ENCODE measurements at regions not wholly inside any gene's neighbourhood (a gene's known extent, or its start where the extent isn't known, plus 50 kb on each side); places are given as distances from the start of the nearest gene placed in this dataset.

DNA sequence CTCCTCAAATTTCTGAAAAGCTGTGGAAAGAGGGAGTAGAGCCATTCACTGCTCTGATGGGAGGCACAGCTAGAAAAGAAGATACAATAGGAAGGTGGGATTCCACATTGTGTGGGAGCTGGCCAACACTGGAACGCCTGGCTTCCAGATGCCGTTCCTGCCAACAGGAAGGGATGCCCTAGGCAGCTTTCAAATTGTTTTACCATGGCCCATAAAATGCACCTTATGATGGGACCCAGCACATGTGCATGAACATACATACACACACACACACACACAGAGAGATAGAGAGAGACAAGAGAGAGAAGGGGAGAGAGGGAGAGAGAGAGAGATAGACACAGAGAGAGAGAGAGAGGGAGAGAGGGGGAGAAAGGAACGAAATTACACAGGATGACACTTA, 86.1 kb upstream of the BZW1 start:
- no peak for DNase-seq (ENCODE audit: low read depth)

DNA sequence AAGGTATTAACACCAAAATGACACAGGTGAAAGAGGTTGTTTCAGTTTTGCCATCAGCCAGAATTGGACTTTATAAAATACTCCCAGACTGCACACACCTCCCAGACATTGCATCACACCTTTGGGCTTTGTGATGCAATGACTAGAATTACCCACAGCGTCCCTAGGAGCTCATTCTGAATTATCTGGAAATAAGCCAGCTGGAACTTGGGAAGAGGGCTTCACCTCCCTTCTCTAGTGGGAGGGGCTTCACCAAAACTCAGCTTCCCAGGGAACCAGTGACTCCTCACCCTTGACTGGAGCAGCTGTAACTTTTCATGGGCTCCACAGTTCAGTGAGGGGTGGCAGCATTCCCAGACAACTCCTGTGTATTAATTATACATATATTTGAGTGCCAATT, 83.1 kb upstream of the BZW1 start:
- no peak for DNase-seq (ENCODE audit: low read depth)

DNA sequence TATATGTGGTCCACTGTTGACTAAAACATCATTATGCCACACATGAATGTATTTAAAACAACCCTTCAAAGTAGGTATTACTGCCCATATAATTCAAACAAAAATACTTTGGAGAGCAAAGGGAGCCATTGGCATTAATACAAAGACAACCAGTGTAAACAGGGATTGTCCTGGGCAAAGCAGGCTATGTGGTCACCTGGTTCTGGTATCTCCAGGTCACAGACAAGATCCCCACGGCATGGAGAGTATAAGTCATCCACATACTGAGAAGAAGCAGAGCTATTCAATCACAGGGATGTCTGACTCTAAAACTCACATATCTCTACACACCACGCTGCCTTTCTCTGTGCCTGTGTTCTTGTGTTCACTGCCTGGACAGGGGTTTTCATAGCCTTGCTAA, 81.4 kb upstream of the BZW1 start:
- no peak for DNase-seq (ENCODE audit: low read depth)

DNA sequence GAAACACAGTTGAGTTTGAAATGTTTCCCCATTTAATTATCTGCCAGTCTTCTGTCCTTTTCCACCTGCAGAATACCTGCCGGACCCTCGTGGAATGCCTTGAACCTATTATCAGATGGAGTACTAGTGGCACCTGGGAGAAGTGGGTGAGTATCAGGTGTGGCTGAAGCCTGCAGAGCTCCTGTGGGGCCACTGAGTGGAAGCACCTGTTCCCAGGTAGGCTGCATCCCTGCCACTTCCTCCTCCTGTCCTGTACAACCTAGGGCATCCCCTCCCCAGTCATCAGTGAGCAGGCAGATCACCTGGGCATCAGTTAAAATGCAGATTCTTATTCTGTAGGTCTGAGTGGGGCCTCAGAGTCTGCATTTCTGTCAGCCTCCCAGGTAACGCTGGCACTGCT, 80.8 kb upstream of the BZW1 start:
- DNase-seq (ENCODE audit: low read depth): no peak

DNA sequence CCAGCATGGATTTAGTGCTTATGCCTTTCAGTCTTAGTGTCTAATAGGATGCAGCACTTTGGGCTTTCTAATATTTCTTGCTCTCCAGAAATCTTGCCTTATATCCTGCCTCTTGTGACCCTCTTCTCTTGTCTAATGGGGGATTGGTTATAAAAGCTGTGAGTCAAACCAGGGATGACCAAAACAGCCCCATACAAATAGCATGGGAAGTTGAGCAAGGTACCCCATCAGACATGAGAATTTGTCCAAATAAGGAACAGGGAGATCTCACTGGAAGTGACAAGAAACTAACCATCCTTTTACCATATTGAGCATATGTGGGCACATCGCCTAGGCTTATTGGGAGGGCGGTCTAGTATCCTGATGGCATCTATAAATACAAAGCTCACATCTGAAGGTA, 78.8 kb upstream of the BZW1 start:
- no peak for DNase-seq (ENCODE audit: low read depth)

DNA sequence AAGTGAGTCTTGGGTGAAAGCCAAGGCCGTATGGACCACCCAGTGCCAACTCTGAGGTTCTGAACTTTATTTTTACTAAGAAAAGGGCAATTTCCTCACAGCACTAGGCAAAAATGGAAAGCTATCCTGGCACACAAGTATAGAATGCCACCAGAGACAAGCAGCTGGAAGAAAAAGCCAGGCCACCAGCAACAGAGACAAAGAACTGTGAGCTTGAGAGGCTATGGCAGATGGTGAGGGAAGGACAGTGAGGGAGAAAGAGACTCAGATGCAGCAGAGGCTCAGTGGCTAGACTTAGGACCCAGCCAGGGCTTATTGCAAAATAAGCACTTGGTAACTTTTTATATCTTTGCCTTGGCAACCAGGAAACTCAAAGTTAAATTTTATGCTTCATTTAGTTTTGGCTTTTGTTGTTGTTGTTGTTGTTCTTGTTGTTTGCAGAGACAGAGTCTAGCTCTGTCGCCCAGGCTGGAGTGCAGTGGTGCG, 78.0 kb upstream of the BZW1 start:
- DNase-seq (ENCODE audit: low read depth): no peak

DNA sequence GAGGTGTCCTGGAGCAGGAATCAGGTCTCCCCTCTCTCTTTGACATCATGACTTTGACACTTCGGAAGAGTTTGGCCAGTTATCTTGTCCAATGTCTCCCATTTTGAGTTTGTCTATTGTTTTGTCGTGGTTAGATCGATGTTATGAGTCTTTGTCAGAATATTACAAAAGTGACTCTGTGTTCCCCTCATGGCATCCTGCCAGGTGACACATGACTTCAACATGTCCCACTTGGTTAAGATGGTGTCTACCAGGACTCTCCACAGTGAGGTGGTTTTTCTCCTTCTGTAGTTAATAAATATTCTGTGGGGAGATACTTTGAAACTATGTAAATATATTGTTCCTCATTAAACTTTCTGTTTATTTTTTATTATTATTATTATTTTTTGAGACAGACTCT, 76.6 kb upstream of the BZW1 start:
- no peak for DNase-seq (ENCODE audit: low read depth)

DNA sequence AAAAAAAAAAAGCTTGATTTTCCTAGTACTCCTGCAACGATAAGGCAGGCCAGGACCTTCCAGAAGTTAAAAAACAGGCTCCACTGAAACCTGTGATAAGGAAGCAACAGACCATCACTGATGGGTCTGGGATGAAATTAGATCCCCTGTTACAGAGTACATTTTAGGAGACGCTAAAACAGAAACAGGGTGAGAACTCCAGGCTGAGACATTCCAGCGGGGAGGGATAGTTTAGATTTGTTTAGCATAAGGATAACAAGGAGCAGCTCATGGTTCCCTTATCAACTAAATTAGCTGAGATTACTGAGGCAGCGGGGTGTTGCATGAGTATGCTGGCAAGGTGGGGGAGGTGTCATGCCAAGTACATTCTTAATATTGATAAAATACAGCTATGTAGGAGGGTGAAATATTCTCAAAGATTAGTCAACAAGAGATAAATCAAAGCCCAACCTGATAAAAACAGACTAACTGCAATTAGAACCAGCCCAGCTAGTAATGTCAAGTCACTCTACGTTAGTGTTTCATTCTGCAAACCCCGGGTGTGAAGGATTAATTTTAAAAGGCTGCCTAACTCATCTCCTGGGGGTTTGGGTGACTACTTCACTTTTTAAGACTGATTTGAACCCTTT, 75.0 kb upstream of the BZW1 start:
- DNase-seq (ENCODE audit: low read depth): no peak

DNA sequence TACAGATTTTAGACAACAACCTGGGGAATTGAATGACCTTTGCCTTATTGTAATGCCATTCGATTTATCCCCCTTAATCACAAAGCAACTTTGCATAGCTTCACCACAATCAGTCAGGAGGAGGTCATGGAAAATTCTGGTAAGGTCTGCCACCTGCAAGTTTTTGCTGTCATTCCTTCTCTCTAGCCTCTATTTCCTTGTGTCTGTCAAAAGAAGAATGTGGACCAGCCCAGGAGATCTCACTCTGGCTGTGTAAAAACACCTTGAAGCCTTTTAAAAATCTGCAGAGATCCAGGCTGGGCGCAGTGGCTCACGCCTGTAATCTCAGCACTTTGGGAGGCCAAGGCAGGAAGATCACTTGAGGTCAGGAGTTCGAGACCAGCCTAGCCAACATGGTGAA, 74.1 kb upstream of the BZW1 start:
- DNase-seq (ENCODE audit: low read depth): no peak

DNA sequence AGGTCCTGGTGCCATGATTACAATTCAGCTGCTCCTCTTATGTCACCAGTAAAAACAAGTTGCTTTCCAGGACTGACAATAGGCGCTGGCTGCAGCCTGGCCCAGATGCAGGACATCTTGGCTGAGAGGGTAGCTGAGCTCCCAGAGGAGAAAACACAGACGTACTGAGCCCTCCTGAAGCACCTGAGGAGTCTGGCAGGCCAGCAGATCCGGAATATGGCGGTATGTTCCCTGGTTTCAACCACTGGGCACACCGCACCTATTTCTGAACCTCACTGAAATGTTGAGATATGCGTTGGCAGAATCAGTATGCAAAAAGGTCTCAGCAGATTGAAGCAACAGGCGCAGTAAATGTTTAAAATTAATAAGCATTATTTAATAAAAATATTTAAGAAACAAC, 73.1 kb upstream of the BZW1 start:
- DNase-seq (ENCODE audit: low read depth): no peak

DNA sequence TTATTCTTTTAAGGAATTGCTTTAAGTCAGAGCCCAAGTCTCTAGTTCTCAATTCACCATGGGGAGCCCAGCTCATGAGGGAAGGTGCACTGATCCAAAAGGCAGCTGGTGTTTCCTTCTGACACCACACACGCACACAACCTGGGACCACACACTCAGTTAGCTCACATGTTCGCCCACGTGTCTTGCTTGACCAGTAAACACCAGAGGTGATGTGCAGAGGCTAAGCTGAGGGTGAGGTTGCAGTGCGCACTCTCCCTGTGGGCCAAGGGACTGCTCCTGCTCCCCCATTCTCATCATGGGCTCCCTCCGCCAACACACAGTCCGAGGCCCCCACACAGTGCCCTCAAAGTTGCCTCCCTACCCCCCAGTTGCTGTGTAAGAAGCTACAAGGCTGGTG, 70.8 kb upstream of the BZW1 start:
- no peak for DNase-seq (ENCODE audit: low read depth)

DNA sequence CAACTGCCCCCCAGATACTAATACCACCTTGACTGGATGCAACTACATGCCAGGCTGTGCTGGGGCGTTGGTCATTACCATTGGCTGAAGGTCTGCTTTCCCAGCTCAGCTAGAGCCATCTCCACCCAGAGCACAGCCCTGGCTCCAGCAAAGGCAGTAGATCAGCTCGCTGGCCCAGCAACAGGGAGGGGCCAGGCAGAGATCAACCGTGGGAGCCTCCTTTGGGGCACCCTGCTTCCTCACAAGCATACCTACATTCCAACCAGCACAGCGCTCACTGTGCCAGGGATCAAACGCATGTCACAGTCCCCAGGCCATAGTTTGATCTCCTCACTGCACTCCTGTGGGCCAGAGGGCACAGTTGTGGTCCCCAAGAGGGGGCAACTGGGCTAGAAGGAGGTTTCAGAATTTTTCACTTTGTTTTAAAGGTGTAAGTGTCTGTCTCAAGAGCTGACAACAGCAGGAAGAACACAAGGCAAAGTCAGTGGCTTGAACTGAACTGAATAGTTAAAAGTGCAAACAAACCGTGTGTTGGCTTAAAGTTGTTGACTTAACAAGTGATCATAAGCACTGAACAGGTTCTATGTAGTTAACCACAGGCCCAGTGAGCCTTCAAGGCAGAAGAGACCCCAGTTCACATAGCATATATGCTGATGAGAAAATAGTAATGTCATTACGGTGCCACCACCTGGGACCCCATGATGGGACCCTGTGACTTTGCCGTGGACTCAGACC, 70.1 kb upstream of the BZW1 start:
- DNase-seq (ENCODE audit: low read depth): no peak

DNA sequence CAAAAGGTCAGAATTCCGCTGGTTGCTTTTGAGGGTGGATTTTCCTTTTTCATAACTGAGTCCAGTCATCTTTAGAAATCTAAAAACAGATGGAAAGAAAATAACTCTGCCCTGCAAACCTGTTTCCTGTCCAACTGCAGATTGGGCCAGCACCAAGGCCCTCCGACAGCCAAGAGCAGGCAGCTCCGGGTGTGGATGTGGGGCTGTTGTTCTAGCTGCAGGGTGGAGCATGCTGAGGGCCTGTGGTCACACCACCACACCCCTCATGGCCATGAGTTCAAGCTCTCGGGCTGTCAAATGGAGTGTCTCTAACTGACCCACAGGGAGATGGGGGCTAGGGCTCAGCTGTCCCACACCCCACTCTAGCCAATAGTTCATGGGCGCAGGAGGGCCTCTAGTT, 69.3 kb upstream of the BZW1 start:
- DNase-seq (ENCODE audit: low read depth): no peak

DNA sequence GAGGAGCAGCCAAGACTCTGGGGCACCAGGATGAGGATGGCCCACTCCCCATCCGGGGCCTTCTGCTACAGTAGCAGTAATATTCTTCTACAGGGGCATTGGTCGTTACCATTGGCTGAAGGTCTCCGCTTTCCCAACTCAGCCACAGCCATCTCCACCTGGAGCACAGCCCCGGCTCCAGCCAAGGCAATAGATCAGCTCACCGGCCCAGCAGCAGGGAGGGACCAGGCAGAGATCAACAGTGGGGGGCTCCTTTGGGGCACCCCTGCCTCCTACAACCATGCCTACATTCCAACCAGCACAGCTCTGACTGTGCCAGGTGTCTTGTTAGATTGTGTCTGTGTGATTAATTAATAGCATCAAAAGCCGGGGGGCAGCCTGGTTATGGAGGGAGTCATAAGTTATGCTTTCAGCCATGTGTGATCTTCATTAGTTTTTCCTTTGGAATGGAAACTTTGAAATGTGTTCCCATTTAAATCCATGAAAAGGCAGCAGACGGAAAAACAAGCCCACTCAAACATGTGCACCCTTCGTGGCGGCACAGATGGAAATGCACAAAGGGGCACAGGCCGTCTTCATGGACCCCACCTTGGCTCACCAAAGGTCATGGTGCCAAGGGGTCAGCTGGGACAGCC, 68.6 kb upstream of the BZW1 start:
- DNase-seq (ENCODE audit: low read depth): no peak

DNA sequence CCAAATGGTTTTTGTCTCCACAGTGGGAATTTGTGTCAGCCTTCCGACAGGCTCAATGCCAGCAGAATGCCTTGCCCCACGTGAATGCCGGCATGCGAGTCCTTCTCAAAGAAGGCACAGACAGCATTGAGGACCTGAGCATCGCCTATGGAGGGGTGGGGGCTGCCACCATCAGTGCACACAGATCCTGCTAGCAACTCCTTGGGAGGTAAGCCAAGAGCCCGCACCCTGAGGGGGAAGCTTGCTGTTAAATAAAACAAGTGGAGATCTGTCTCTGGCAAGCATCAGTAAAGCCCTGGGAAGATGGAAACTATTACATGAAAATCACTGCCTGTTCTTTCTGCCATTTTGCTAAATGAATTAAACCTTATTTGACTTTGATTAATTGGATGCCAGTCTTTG, 67.5 kb upstream of the BZW1 start:
- DNase-seq (ENCODE audit: low read depth): no peak

DNA sequence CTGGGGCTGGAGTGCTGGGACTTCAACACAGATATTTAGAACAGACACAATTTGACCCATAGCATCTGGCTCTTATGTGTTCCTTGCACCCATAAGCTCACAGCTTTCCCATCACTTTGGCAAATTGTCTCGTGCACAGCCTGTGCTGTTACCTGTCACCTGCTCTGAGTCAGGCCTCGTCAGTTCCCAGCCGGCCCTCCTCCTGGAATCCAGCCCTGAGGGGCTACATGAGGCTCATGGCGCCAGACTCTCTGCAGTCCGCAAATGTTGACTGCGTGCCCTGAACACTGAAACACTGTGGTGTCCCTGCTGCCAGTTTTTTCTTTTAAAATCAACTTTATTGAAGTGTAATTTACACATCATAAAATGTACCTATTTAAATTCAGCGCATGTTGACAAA, 65.4 kb upstream of the BZW1 start:
- DNase-seq (ENCODE audit: low read depth): no peak

DNA sequence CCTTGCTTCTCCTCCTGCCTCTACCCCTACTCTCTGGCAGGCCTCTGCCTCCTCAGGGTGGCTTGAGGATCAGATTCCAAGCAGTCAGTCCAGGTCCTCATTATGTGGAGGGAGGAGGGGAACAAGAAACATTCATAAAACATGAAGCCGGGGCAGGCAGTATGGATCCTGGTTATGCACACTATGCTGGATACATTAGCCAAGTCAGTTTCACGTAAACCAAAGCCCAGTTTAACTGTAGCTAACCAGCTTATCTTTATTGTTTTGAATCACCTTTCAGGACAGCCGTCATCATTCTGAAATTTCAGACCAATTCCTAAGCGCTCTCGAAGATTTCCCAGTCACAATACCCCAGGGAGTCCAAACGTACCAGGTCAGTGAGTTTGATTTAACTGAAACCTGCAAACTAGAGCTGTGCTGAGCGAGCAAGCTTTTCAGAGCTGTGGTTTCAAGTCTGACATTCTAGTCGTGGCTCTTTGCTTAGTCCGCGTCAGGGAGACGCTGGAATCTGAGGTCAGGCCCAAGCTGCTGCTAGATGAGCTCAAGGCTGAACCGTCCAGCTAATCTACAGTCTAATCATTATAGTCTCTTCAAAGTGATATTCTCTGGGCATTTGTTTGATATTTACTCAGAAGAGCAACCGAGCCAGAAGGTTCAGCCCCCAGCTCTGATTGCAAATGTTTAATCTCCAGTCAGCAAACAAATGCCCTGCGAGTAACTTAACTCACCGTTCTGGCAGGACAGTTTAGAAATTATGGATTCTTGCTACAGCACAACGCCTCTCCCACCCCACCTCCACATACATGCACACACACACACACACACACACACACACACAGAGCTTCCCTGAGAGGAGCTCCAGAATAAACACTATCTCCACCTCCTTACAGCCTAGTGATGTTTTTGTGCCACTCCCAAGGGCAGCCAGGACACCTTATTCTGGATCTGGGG, 63.8 kb upstream of the BZW1 start:
- DNase-seq (ENCODE audit: low read depth): no peak

DNA sequence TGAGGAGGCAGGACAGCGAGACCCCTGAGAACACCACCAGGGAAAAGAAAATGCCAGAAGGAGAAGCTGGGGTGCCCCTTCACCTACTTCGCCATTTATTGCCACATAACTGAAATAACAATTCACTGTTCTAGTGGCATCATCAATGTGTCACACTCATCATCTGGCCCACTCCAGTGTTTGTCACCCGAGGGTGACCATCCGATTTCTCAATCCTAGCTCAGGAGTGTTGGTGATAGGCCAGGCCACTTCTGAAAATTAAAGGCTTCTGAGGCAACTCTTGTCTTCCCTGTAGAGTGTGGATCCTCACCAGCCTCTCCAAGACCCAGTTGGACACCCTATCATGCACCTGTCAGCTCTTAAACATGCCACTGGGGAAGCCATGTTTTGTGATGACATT, 62.9 kb upstream of the BZW1 start:
- DNase-seq (ENCODE audit: low read depth): no peak

DNA sequence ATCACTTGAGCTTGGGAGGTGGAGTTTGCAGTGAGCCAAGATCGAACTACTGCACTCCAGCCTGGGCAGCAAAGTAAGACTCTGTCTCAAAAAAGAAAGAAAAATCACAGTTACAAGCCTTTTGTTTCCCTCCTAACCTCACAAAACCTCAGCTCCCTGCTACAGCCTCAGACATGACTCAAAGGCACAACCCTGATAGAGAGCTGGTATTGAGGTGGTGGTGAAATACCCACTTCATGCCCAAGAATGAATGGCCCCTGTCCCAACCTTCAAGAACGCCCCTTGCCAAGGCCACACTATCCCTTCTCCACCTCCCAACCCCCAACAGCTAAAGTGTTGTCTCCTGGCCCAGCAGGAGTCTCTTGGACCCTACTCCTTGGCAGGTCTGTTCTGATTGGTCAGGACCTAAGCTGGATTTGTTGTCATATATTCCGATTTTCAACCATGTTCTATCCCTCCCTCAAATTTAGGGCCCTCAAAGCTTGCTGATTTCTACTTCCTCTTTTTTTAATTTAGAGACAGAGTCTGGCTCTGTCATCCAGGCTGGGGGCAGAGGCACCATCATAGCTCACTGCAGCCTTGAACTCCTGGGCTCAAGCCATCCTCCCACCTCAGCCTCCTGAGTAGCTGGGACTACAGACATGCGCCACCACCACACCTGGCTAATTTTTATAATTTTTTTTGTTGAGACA, 61.9 kb upstream of the BZW1 start:
- no peak for DNase-seq (ENCODE audit: low read depth)

DNA sequence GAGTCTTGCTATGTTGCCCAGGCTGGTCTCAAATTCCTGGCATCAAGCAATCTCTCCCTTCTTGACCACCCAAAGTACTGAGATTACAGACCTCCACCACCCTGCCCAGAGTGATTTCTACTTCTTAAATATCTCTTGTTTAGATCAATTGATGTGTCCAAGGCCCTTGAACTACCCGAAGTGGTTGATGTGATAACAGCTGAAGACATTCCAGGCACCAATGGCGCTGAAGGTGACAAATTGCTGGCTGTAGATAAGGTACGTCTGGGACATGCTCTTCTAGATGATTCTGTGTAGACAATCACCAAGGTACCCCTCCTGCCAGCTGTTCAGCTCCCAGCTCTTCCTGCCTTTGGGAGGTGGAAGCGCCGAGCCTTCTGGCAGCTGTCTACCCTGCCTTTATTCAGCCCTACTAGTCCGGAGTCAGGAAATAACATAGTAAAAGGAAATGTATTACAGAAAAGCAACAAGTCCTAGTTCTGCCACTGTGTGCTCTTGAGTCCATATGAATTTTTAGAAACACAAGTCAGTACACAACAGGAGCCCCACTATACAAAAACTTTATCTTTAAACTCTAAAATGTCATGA, 61.3 kb upstream of the BZW1 start:
- DNase-seq (ENCODE audit: low read depth): no peak

DNA sequence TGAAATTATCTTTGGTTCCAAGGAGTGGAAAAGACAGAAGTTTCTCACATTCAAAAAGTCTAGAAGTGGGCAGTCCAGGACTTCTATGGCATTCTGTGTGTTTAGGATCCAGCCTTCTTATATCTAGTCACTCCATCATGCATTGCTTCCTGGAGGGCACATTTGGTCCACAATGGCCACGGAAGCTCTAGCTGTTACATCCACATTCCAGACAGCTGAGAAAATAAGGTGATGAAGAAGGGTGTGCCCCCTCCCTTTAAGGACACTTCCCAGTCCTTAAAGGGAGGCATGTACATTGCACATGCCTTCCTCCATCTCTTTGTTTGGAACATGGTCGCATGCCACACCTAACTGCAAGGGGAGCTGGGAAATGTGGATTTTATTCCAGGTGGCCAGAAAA, 59.9 kb upstream of the BZW1 start:
- DNase-seq (ENCODE audit: low read depth): no peak
